ENCODE measurements at regions not wholly inside any gene's neighbourhood (a gene's known extent, or its start where the extent isn't known, plus 50 kb on each side); places are given as distances from the start of the nearest gene placed in this dataset.
A peak's percentile ranks its signal among the peaks of the same experiment; 100 is the strongest.

GRCh38 chr14:98748966-98749365, 523.0 kb downstream of the BCL11B start:
- Histone ChIP-seq H3K36me3 (no peaks in the 10 kb centered on the region), H3K27ac (replicated peaks in 1 of 4) (no peak overlapping the region), H3K4me3 (no peak overlapping the region), H3K27me3 (peaks cover 0 to 8% (median 0%) of the 10 kb centered on the region in 4 donors), H3K9me3 (no peaks in the 10 kb centered on the region), H3K4me1 (no peaks in the 10 kb centered on the region)
- no peak for DNase-seq (ENCODE audit: extremely low spot score)
- TF ChIP-seq POLR2AphosphoS5 (IDR thresholded peaks at IDR 0.05): no peak
- no peak for TF ChIP-seq EP300 (IDR thresholded peaks at IDR 0.05)
- no peak for TF ChIP-seq POLR2A (IDR thresholded peaks at IDR 0.05; ENCODE audit: low read depth)
- TF ChIP-seq, protein P1, sequence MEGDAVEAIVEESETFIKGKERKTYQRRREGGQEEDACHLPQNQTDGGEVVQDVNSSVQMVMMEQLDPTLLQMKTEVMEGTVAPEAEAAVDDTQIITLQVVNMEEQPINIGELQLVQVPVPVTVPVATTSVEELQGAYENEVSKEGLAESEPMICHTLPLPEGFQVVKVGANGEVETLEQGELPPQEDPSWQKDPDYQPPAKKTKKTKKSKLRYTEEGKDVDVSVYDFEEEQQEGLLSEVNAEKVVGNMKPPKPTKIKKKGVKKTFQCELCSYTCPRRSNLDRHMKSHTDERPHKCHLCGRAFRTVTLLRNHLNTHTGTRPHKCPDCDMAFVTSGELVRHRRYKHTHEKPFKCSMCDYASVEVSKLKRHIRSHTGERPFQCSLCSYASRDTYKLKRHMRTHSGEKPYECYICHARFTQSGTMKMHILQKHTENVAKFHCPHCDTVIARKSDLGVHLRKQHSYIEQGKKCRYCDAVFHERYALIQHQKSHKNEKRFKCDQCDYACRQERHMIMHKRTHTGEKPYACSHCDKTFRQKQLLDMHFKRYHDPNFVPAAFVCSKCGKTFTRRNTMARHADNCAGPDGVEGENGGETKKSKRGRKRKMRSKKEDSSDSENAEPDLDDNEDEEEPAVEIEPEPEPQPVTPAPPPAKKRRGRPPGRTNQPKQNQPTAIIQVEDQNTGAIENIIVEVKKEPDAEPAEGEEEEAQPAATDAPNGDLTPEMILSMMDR (IDR thresholded peaks at IDR 0.05): no peak
- intact Hi-C loops (cut with DNase I): no loop called here

GRCh38 chr14:98751110-98751509, 520.9 kb downstream of the BCL11B start:
- Histone ChIP-seq H3K4me1 (no peaks in the 10 kb centered on the region), H3K27me3 (peaks cover 0 to 12% (median 0%) of the 10 kb centered on the region in 4 donors), H3K9me3 (peaks cover 0 to 9% (median 2%) of the 10 kb centered on the region in 4 donors), H3K4me3 (no peak overlapping the region), H3K27ac (replicated peaks in 1 of 4) (no peak overlapping the region), H3K36me3 (no peaks in the 10 kb centered on the region)
- 87% methylated on average over 2 of the region's 2 CpGs for WGBS
- DNase-seq (ENCODE audit: extremely low spot score): no peak
- TF ChIP-seq EP300 (IDR thresholded peaks at IDR 0.05) (no peak), POLR2A (IDR thresholded peaks at IDR 0.05; ENCODE audit: low read depth) (no peak), POLR2AphosphoS5 (IDR thresholded peaks at IDR 0.05) (no peak)
- TF ChIP-seq, protein P1 (IDR thresholded peaks at IDR 0.05): no peak
- intact Hi-C loops (cut with DNase I): no loop called here

- 83% methylated on average over 1 of the region's 1 CpG for WGBS
- peak; percentile 57 for DNase-seq (ENCODE audit: extremely low spot score)
- Histone ChIP-seq H3K4me1 (no peaks in the 10 kb centered on the region), H3K27ac (replicated peaks in 1 of 4) (no peak overlapping the region), H3K9me3 (peaks cover 0 to 10% (median 4%) of the 10 kb centered on the region in 4 donors), H3K27me3 (peaks cover 0 to 5% (median 0%) of the 10 kb centered on the region in 4 donors), H3K36me3 (no peaks in the 10 kb centered on the region), H3K4me3 (no peak overlapping the region)
- no peak for TF ChIP-seq POLR2A (IDR thresholded peaks at IDR 0.05; ENCODE audit: low read depth)
- TF ChIP-seq EP300 (IDR thresholded peaks at IDR 0.05): no peak
- TF ChIP-seq, protein P1 (IDR thresholded peaks at IDR 0.05): no peak
- no peak for TF ChIP-seq POLR2AphosphoS5 (IDR thresholded peaks at IDR 0.05)
- intact Hi-C loops (cut with DNase I): no loop called here
Observed at GRCh38 chr14:98752660-98753059, 519.3 kb downstream of the BCL11B start.

DNA sequence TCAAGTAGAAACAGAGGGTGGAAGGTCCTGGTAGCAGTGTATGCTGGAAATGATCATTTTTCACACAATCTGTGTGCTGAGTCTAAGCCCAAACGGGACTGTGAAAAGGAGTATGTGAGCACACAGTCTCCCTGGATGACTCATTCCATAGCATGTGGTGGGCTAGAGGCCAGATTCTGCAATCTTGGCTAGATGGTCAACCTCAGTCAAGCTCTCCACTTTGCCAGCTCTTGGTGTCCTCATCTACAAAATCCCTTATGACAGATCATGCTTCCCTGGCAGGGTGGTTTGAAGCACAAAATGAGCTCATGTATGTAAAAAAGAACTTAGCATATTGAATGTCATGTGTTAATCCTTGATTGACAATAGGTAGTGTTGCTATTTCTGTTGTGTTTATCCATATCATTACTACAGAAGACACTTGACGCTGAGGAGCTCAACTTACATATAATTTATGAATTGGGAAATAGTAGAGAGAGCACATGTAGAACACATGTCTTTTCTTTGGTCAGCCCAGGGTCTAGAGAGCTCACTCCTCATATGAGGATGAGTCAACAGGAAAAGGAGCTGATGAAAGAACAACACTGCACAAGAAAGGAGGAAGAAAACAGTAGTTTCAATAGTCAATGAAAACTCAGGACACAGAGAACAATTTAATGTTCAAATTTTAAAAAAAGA, 517.5 kb downstream of the BCL11B start:
- TF ChIP-seq, protein P1 (IDR thresholded peaks at IDR 0.05): no peak
- TF ChIP-seq POLR2AphosphoS5 (IDR thresholded peaks at IDR 0.05) (no peak), EP300 (IDR thresholded peaks at IDR 0.05) (no peak), POLR2A (IDR thresholded peaks at IDR 0.05; ENCODE audit: low read depth) (no peak)
- H3K27ac ChIP-seq (replicated peaks in 1 of 4): no peak overlapping the region
- peaks cover 0 to 7% (median 0%) of the 10 kb centered on the region in 4 donors for H3K27me3 ChIP-seq
- WGBS: 45% methylated on average over 2 of the region's 2 CpGs
- peak; percentile 70 for DNase-seq (ENCODE audit: extremely low spot score)
- H3K4me1 ChIP-seq: no peaks in the 10 kb centered on the region
- H3K36me3 ChIP-seq: no peaks in the 10 kb centered on the region
- H3K9me3 ChIP-seq: peaks cover 0 to 10% (median 4%) of the 10 kb centered on the region in 4 donors
- no peak overlapping the region for H3K4me3 ChIP-seq
- intact Hi-C loops (cut with DNase I): no loop called here
